ENCODE measurements at regions not wholly inside any gene's neighbourhood (a gene's known extent, or its start where the extent isn't known, plus 50 kb on each side); places are given as distances from the start of the nearest gene placed in this dataset.

DNA sequence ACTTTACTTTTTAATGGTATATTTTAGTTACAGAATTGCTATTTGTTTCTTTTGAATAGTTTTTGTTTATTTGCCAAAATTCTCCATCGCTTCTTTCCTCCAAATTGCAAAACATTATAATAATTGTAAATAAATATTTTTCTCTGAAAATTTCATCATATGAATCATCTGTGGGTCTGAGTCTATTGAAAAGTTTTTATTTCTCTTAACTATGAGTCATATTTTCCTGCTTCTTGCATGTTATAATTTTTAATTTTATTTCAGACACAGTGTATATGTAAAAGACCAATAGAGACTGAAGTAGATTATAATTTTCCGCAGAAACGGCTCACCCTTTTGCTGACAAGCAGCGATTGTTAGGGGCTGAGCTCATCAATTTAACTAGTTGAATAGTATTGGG lies 279.1 kb upstream of the IL12B start:
- DNase-seq: no peak

- no peak for DNase-seq
These were observed 280.8 kb upstream of the IL12B start for GRCh38 chr5:159610966-159611579.

DNA sequence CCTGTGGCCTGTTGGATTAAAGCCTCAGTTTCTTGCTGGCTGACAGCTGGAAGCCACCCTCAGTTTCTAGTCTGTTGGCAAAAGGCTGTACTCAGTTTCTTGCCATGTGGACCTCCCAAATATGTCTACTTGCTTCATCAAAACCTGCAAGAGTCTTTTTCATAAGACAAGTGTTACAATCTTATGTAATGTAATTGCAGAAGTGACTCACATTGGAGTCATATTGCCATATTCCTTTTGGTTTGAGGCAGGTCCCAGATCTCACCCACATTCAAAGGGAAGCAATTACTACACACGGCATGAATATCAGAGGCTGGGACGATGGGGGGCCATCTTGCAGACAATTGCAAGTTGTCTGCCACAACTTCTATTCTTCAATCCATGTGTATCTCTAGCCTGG lies 286.7 kb upstream of the IL12B start:
- DNase-seq: no peak

- DNase-seq: no peak
These were observed 289.5 kb upstream of the IL12B start for GRCh38 chr5:159619826-159620225.

DNA sequence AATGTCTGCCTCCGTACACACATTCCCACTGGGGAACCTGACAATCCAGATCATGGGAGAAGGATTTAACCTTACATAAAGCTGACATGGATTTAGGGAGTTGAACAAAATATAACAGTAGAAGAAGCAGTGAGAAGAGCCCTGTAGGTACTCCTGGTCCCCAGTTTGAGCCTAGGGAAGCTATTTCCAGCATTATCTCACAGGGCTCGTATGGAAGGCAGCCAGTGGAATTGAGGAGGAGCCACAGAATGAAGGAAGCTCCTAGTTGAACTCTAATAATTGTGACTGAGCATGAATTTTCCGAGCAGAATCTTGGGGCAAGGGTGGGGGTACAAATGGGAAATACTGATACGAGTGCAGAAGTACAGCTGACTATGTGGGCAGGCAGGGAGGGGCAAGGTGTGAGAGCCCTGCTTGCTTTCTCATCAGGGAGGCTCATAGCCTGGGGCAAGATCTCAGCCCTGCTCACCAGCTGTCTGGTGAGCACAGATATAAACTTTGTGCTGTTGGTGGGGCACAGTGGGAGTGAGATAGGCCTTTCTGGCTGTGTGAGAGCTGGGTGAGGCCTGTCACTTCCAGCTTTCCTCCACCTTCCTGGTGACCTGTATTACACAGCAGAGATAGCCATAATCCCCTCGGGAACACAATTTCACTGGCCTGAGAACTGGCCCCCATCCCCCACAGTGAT lies 290.7 kb upstream of the IL12B start:
- no peak for DNase-seq

- DNase-seq: no peak
These were observed 287.6 kb upstream of the ADRA1B start for GRCh38 chr5:159628703-159629102.

GRCh38 chr5:159629158-159629557 lies 287.1 kb upstream of the ADRA1B start:
- no peak for DNase-seq

DNA sequence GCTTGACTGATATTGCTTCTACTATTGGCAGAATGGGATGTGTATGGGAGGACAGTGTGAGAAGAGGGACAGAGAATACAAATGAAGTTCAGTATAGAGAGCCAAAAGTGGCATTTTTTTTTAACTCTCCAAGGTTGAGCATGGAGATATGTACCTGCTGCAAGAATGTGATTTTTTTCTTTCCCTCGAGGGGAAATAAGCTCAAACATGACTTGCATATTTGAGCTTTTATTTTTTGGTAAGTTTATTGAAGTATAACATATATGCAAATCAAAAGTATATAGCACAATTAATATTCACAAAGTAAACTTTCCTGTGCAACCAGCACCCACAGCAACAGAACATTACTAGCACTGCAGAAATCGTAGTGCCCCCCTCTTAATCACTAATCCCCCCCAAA lies 285.7 kb upstream of the ADRA1B start:
- DNase-seq: no peak

DNA sequence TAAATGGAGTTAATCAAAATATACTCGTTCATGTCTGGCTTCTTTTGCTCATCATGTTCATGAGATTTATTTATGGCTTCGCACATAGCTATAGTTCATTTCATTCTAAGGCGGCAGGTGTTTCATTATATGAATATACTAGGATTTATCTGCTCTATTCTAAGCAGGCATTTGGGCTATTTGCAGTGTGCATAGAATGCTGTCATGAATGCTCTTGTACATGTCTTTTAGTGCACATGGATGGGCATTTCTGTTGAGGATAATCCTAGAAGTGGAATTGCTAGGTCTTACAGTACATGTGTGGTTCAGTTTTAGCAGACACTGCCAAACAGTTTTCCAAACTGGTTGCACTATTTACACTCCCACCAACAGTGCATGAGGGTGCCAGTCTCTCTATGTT lies 285.3 kb upstream of the ADRA1B start:
- no peak for DNase-seq

GRCh38 chr5:159632866-159633265 lies 283.4 kb upstream of the ADRA1B start:
- no peak for DNase-seq

- no peak for DNase-seq
These were observed 277.8 kb upstream of the ADRA1B start for GRCh38 chr5:159638481-159638880.

- DNase-seq: no peak
These were observed 277.2 kb upstream of the ADRA1B start for GRCh38 chr5:159638954-159639559.

- DNase-seq: no peak
These were observed 276.7 kb upstream of the ADRA1B start for GRCh38 chr5:159639590-159639989.

DNA sequence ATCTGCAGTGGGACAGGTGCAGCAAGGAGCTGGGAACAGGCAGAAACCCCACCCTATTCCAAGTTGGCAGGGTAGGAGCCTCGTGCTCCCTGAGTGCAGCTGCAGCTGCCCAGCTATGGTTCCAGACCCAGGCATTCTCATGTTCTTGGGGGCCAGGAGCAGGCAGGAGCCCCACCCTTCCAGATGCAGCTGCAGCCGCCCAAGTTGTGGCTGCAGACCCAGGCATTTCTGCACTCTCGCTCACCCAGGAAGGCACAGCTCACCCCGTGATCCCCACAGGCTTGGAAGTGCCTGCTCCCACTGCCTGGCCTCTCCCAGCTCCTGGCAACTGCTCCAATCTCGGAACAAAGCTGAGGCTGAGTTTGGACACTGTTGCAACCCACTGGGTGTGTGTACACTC lies 275.8 kb upstream of the ADRA1B start:
- no peak for DNase-seq

DNA sequence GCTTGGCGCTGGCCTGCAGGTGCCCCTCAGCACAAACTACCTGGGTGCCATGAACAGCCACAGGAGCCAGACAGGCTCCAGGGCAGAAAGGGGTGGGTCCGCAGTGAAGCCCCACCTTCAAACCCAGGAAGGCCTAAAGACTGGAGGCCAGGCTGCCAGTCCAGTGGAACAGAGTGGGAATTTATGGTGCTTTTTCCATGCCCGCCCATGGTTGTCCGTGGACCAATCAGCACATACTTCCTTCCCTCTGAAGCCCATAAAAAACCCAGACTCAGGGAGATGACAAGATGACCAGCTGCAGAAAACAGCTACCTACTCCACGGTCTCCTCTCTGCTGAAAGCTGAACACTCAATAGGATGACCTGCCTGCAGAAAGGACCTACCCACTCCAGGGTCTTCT lies 275.4 kb upstream of the ADRA1B start:
- DNase-seq: no peak

GRCh38 chr5:159641371-159642039 lies 274.8 kb upstream of the ADRA1B start:
- no peak for DNase-seq

DNA sequence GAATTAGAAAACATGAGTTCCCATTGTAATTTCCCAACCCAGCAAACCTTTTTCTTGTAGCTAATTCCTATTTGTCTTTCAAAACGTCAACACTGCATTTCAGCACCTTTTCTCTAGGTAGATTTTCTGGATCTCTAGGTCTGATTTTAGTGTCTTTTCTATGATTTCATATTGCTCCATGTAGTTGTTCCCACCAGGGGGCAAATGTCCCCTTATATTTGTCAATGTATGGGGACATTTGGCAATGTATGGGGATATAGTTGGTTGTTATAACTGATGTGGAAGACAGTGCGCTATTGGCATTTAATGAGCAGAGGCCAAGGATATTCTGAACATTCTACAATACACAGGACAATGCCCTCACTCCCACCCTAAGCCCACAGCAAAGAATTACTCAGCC lies 273.9 kb upstream of the ADRA1B start:
- DNase-seq: no peak

GRCh38 chr5:159644053-159644452 lies 272.2 kb upstream of the ADRA1B start:
- DNase-seq: no peak

GRCh38 chr5:159645179-159645846 lies 271.0 kb upstream of the ADRA1B start:
- no peak for DNase-seq

DNA sequence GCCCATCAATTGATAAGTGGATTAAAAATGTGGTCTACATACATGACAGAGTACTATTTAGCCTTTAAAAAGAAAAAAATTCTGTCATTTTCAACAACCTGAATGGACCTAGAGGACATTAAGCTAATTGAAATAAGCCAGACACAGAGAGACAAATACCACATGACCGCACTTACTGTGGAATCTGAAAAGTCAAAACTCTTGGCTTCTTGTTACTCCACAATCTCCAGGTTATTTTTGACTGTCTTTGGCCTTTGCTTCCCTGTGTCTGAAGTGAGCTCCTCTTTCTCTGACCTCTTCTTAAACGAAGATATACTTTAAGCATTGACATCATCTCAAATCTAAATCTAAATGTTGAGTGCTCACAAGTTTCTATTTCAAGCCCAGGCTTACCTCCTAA lies 265.5 kb upstream of the ADRA1B start:
- DNase-seq: no peak

DNA sequence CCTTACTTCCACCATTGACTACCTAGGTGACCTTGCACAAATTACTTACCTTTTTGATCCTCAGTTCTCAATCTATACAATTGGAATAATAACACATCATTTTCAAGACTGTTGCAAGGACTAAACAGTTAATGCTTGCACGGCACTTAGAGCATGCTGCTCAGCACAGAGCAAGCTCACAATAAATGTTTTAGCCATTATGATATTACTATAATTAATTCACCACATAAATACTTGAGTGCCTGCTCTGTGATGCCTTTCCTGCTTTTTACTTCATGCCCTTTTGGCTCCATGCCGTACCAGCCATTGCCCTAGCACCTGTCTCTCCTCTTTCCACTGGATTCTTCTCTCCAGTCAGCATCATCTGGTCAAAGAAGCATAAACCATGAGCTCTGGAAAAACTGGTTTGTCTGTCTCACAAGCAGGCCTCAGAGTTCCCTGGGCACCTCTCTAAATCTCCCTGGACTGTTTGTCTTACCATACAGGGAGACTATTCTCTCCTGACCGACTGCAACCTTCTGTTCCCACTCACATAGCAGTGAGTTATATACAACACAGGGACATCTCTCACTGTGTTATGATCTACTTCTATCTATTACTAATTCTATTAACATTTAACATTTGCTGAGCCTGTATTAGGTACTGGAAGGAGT lies 260.4 kb upstream of the ADRA1B start:
- no peak for DNase-seq

- DNase-seq: no peak
These were observed 259.0 kb upstream of the ADRA1B start for GRCh38 chr5:159657298-159657697.

- no peak for DNase-seq
These were observed 258.5 kb upstream of the ADRA1B start for GRCh38 chr5:159657771-159658170.

All from NCI-H1417 treated with DMSO at 0.1 percent for 48 hours (cell line).